ENCODE measurements at regions not wholly inside any gene's neighbourhood (a gene's known extent, or its start where the extent isn't known, plus 50 kb on each side); places are given as distances from the start of the nearest gene placed in this dataset.

DNA sequence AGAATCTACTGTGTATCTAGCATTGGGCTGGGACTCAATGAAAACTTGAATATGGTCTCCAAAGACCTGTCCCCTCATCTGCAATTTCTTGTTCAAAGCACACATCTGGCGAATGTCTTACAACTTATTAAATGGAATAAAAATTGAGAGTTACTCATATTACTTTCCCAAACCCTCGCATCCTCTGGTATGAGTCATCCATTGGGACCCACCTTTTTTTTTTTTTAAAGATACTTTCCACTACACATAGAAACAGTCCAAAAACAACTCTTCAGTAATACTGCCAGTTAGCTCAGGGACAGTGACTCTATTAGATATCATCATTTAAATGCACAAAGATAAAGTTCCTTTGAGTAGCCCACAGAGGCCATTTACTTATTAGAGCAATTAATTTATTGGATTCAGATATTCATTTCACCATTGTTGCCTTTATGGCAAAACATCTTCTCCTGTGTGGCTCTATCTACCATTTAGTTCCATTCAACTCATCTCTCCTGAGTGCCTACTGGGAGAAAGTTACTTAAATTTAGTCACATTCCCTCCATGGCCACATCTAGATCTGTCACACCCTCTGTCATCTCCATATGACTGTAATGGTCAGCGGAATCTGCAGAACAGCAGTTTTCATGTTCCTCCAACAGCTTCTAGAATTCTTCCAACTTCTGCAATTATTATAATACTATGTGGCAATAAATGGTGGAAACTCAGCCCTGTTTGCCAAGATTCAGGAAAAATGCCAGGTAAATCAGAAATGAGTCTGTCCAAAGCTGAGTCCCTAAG, 77.9 kb upstream of the ARHGEF3 start:
- TF ChIP-seq, protein P1, sequence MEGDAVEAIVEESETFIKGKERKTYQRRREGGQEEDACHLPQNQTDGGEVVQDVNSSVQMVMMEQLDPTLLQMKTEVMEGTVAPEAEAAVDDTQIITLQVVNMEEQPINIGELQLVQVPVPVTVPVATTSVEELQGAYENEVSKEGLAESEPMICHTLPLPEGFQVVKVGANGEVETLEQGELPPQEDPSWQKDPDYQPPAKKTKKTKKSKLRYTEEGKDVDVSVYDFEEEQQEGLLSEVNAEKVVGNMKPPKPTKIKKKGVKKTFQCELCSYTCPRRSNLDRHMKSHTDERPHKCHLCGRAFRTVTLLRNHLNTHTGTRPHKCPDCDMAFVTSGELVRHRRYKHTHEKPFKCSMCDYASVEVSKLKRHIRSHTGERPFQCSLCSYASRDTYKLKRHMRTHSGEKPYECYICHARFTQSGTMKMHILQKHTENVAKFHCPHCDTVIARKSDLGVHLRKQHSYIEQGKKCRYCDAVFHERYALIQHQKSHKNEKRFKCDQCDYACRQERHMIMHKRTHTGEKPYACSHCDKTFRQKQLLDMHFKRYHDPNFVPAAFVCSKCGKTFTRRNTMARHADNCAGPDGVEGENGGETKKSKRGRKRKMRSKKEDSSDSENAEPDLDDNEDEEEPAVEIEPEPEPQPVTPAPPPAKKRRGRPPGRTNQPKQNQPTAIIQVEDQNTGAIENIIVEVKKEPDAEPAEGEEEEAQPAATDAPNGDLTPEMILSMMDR (conservative IDR thresholded peaks at IDR 0.05) = no peak
- TF ChIP-seq EZH2 (IDR thresholded peaks at IDR 0.05; ENCODE audit: low read depth) = no peak
